CD4-positive, alpha-beta T cell (primary cell): ENCODE measurements at regions not wholly inside any gene's neighbourhood (a gene's known extent, or its start where the extent isn't known, plus 50 kb on each side); places are given as distances from the start of the nearest gene placed in this dataset.
A peak's percentile ranks its signal among the peaks of the same experiment; 100 is the strongest.
"Not testable (repeated sequence)": the region's sequence is repeated elsewhere in the genome, so short reads cannot be mapped to it uniquely, and the experiment has no call there.

Experiments
- ATAC-seq: fragments of 200-7000 bp; cut with Tn5 transposase; one replicate; pipeline ENCODE4 v1.10.0; 2022; ENCODE audit warnings: mild to moderate bottlenecking; ENCODE audit not compliant: poor library complexity
- CTCF ChIA-PET: fragments of 350-600 bp; sonication (Branson Sonifier 250); formaldehyde crosslinking; loops from one replicate; lab custom pipeline; 2021; ENCODE audit warnings: antibody characterized with exemption, inconsistent platforms; lab: Charles Lee
- POLR2A ChIA-PET: fragments of 350-600 bp; sonication (Branson Sonifier 250); formaldehyde crosslinking; loops from one replicate; lab custom pipeline; 2021; ENCODE audit warnings: antibody characterized with exemption, inconsistent platforms; lab: Charles Lee
- DNase-seq, 14 experiments: peaks; one replicate each; pipeline ENCODE4 v3.0.0-alpha.2; 2013 to 2020; ENCODE audit warnings: mixed read lengths in 2 of 14
- H3K27ac ChIP-seq, 2 donors: one replicate each; pipeline versions ENCODE4 v1.5.1 to v1.7.0; 2013; ENCODE audit warnings: low read length in 2 of 2, low read depth in 1 of 2, mild to moderate bottlenecking in 1 of 2
- H3K27me3 ChIP-seq, 2 experiments: 1 replicate in 1 of 2; 2 replicates in 1 of 2; pipeline versions ENCODE4 v1.6.1 to v1.7.0; 2013; ENCODE audit warnings: low read length in 2 of 2, control low read depth in 1 of 2, mild to moderate bottlenecking in 1 of 2, moderate library complexity in 1 of 2; ENCODE audit not compliant: insufficient read depth in 2 of 2, control insufficient read depth in 1 of 2
- H3K36me3 ChIP-seq: one replicate; pipeline ENCODE4 v1.6.1; 2013; ENCODE audit warnings: low read length, control low read depth; ENCODE audit not compliant: insufficient read depth
- H3K4me1 ChIP-seq: one replicate; pipeline ENCODE4 v1.6.1; 2013; ENCODE audit warnings: low read length, control low read depth; ENCODE audit not compliant: insufficient read depth
- H3K4me3 ChIP-seq: one replicate; pipeline ENCODE4 v1.5.1; 2013; ENCODE audit warnings: mild to moderate bottlenecking, low read length, moderate library complexity
- H3K9me3 ChIP-seq, 2 experiments: 1 replicate in 1 of 2; 2 replicates in 1 of 2; pipeline versions ENCODE4 v1.6.1 to v1.7.0; 2013; ENCODE audit warnings: low read length in 2 of 2, mild to moderate bottlenecking in 2 of 2, control low read depth in 1 of 2, moderate library complexity in 1 of 2; ENCODE audit not compliant: control insufficient read depth in 1 of 2, insufficient read depth in 1 of 2
- H3K27ac Mint-ChIP-seq: one replicate; pipeline ENCODE4 v1.8.0; 2020; ENCODE audit warnings: mixed read lengths
- H3K27me3 Mint-ChIP-seq: one replicate; pipeline ENCODE4 v1.8.0; 2021; ENCODE audit warnings: mixed read lengths
- H3K36me3 Mint-ChIP-seq: one replicate; pipeline ENCODE4 v1.8.0; 2021; ENCODE audit warnings: low read depth, mixed read lengths
- H3K4me1 Mint-ChIP-seq: one replicate; pipeline ENCODE4 v1.8.0; 2021; ENCODE audit warnings: low read depth, mixed read lengths
- H3K4me3 Mint-ChIP-seq: one replicate; pipeline ENCODE4 v1.8.0; 2020; ENCODE audit warnings: mild to moderate bottlenecking, mixed read lengths
- H3K9me3 Mint-ChIP-seq: one replicate; pipeline ENCODE4 v1.8.0; 2020; ENCODE audit warnings: mixed read lengths
- intact Hi-C, 2 experiments: fragments of 100-400 bp; cut with DNase I in 1 of 2; cut with micrococcal nuclease in 1 of 2; formaldehyde crosslinking; loops; one replicate each; pipeline versions ENCODE4 v1.15.1 to v1.9.0; 2023 to 2025; cut with DNase I, micrococcal nuclease
- TF ChIP-seq, protein P1 (sequence below): fragments of 200-600 bp; IDR thresholded peaks from one replicate; pipeline ENCODE4 v1.8.0; 2022; ENCODE audit warnings: antibody characterized with exemption, mild to moderate bottlenecking

DNA sequence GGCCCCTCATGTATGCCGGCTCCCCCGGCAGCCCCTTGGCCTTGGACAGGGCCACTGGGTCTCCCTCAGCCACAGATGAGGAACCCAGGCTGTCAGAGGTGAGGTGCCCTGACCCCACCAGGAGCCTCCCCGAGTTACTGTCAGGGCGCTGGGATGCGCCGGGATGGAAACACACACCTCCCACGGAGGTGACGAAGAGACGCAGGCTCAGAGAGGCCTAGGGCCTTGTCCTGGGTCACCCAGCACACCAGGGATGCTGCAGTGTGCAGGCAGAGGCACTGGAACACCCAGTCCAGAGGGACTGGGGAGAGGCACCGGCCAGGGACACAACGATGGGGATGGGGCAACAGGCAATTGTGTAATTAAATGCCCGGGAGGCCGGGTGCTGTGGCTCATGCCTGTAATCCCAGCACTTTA, 81.2 kb upstream of the PRR5 start:
- H3K27ac ChIP-seq = no peak overlapping the region
- peak overlapping the region; percentile 44 for H3K4me3 ChIP-seq
- ChIA-PET POLR2A (no interaction called here), CTCF (no interaction called here)
- TF ChIP-seq, protein P1, sequence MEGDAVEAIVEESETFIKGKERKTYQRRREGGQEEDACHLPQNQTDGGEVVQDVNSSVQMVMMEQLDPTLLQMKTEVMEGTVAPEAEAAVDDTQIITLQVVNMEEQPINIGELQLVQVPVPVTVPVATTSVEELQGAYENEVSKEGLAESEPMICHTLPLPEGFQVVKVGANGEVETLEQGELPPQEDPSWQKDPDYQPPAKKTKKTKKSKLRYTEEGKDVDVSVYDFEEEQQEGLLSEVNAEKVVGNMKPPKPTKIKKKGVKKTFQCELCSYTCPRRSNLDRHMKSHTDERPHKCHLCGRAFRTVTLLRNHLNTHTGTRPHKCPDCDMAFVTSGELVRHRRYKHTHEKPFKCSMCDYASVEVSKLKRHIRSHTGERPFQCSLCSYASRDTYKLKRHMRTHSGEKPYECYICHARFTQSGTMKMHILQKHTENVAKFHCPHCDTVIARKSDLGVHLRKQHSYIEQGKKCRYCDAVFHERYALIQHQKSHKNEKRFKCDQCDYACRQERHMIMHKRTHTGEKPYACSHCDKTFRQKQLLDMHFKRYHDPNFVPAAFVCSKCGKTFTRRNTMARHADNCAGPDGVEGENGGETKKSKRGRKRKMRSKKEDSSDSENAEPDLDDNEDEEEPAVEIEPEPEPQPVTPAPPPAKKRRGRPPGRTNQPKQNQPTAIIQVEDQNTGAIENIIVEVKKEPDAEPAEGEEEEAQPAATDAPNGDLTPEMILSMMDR = no peak
- H3K36me3 Mint-ChIP-seq = no peaks in the 10 kb centered on the region
- DNase-seq (peak in 1 of 14 experiments; percentile 6), ATAC-seq (no peak)
- H3K27me3 ChIP-seq = no peaks in the 10 kb centered on the region
- intact Hi-C loops = loop anchor here (1.0 to 10.0 kb wide), 6 partner anchors 48 to 736 kb away; partner anchors contain the start of genes PARVG (in 2 of the 2) and RTL6 (in 1 of the 2)
- H3K36me3 ChIP-seq = no peaks in the 10 kb centered on the region
- H3K4me1 Mint-ChIP-seq = no peaks in the 10 kb centered on the region
- H3K4me1 ChIP-seq = peaks cover 44% of the 10 kb centered on the region
- no peaks in the 10 kb centered on the region for H3K27me3 Mint-ChIP-seq
- no peaks in the 10 kb centered on the region for H3K9me3 Mint-ChIP-seq
- no peak overlapping the region for H3K27ac Mint-ChIP-seq
- no peak overlapping the region for H3K4me3 Mint-ChIP-seq
- H3K9me3 ChIP-seq = peaks cover 0 to 13% of the 10 kb centered on the region in 2 experiments

GRCh38 chr22:44620129-44620840, 81.7 kb upstream of the PRR5 start:
- POLR2A ChIA-PET = no interaction called here
- H3K9me3 Mint-ChIP-seq = no peaks in the 10 kb centered on the region
- Histone ChIP-seq H3K27me3 (no peaks in the 10 kb centered on the region), H3K36me3 (no peaks in the 10 kb centered on the region), H3K4me1 (peaks cover 42% of the 10 kb centered on the region), H3K4me3 (peak overlapping the region; percentile 44), H3K27ac (no peak overlapping the region), H3K9me3 (peaks cover under 1 to 18% of the 10 kb centered on the region in 2 experiments)
- CTCF ChIA-PET = no interaction called here
- no peaks in the 10 kb centered on the region for H3K36me3 Mint-ChIP-seq
- ATAC-seq = peak; percentile 83
- TF ChIP-seq, protein P1 = no peak
- no peaks in the 10 kb centered on the region for H3K4me1 Mint-ChIP-seq
- DNase-seq = peak; percentile 73 to 96 (median 82)
- no peaks in the 10 kb centered on the region for H3K27me3 Mint-ChIP-seq
- intact Hi-C loops = loop anchor here (1.0 to 10.0 kb wide), 6 partner anchors 49 to 735 kb away; partner anchors contain the start of genes PARVG (in 2 of the 2) and RTL6 (in 1 of the 2)
- no peak overlapping the region for H3K27ac Mint-ChIP-seq
- no peak overlapping the region for H3K4me3 Mint-ChIP-seq

DNA sequence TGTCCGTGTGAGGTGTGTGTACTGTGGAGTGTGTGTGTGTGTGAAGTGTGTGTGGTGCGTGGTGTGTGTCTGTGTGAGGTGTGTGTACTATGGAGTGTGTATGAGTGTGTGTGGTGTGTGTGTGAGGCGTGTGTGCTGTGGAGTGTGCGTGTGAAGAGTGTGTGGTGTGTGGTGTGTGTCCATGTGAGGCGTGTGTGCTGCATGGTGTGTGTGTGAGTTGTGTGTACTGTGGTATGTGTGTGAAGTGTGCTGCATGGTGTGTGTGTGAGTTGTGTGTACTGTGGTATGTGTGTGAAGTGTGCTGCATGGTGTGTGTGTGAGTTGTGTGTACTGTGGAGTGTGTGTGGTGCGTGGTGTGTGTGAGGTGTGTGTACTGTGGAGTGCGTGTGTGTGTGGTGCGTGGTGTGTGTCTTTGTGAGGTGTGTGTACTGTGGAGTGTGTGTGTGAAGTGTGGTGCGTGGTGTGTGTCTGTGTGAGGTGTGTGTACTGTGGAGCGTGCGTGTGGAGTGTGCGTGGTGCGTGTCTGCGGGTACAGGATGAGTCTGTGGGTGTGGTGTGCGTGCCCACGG, 82.4 kb upstream of the PRR5 start:
- intact Hi-C loops = loop anchor here (1.0 to 10.0 kb wide), 6 partner anchors 49 to 735 kb away; partner anchors contain the start of genes PARVG (in 2 of the 2) and RTL6 (in 1 of the 2)
- H3K27ac ChIP-seq, H3K27ac Mint-ChIP-seq, DNase-seq, H3K36me3 Mint-ChIP-seq, POLR2A ChIA-PET, ATAC-seq, CTCF ChIA-PET, H3K27me3 ChIP-seq, H3K4me3 Mint-ChIP-seq, H3K9me3 Mint-ChIP-seq, H3K27me3 Mint-ChIP-seq, H3K36me3 ChIP-seq, H3K4me1 Mint-ChIP-seq: not testable (repeated sequence)
- Histone ChIP-seq H3K9me3 (peaks cover 7 to 25% of the 10 kb centered on the region in 2 experiments), H3K4me3 (peak overlapping the region; percentile 44), H3K4me1 (peaks cover 42% of the 10 kb centered on the region)

DNA sequence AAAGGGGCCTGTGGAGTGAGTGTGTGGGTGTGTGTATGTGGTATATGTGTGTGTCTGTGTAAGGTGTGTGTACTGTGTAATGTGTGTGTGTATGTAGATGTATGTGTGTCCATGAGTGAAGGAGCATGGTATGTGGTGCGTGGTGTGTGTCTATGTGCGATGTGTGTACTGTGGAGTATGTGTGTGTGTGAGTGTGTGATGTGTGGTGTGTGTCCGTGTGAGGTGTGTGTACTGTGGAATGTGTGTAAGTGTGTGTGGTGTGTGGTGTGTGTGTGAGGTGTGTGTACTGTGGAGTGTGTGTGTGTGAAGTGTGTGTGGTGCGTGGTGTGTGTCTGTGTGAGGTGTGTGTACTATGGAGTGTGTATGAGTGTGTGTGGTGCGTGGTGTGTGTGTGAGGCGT, 83.1 kb upstream of the PRR5 start:
- H3K27me3 Mint-ChIP-seq, H3K9me3 Mint-ChIP-seq, intact Hi-C loops, CTCF ChIA-PET, POLR2A ChIA-PET, H3K27ac Mint-ChIP-seq, ATAC-seq, H3K27ac ChIP-seq, H3K4me3 ChIP-seq, H3K27me3 ChIP-seq, H3K36me3 Mint-ChIP-seq, H3K36me3 ChIP-seq, DNase-seq, H3K4me1 Mint-ChIP-seq, H3K4me3 Mint-ChIP-seq: not testable (repeated sequence)
- Histone ChIP-seq H3K4me1 (peaks cover 42% of the 10 kb centered on the region), H3K9me3 (peaks cover 14 to 32% of the 10 kb centered on the region in 2 experiments)
